Stomach (tissue), 4 donors: ENCODE measurements at regions not wholly inside any gene's neighbourhood (a gene's known extent, or its start where the extent isn't known, plus 50 kb on each side); places are given as distances from the start of the nearest gene placed in this dataset.

Source experiments
- POLR2A ChIP-seq, 4 donors: fragments of 450-650 bp; IDR thresholded peaks; one replicate each; pipeline ENCODE4 v1.6.1; 2016; ENCODE audit warnings: antibody characterized with exemption in 4 of 4, control low read depth in 2 of 4, mild to moderate bottlenecking in 1 of 4, moderate library complexity in 1 of 4
- TF ChIP-seq, protein P1 (sequence below), 7 experiments: fragments of 450-650 bp in 4 of 7; fragments of 200-600 bp in 3 of 7; sonication (generic) in 3 of 7; IDR thresholded peaks; one replicate each; pipeline ENCODE4 v1.5.1; 2016 to 2019; ENCODE audit warnings: antibody characterized with exemption in 7 of 7, control low read depth in 2 of 7, mild to moderate bottlenecking in 1 of 7

DNA sequence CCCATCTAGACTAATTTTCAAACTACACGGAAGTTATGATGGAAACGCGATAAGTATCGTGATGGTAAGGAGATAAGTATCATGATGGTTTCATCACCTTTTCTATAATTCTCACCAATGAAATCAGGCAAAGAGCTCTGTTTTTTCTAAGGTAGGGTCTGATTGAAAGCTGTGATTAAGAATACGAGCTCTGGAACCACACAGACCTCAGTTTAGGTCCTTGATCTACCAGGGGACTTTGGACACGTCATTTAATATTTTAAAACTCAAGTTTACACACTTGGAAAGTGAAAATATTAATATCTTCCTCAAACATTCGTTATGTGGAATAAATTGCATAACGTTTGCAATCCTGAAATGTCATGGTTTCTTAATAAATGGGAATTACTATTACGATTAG is 538.2 kb upstream of the CELF2 start:
- TF ChIP-seq POLR2A (IDR thresholded peaks at IDR 0.05), result no peak
- TF ChIP-seq, protein P1, sequence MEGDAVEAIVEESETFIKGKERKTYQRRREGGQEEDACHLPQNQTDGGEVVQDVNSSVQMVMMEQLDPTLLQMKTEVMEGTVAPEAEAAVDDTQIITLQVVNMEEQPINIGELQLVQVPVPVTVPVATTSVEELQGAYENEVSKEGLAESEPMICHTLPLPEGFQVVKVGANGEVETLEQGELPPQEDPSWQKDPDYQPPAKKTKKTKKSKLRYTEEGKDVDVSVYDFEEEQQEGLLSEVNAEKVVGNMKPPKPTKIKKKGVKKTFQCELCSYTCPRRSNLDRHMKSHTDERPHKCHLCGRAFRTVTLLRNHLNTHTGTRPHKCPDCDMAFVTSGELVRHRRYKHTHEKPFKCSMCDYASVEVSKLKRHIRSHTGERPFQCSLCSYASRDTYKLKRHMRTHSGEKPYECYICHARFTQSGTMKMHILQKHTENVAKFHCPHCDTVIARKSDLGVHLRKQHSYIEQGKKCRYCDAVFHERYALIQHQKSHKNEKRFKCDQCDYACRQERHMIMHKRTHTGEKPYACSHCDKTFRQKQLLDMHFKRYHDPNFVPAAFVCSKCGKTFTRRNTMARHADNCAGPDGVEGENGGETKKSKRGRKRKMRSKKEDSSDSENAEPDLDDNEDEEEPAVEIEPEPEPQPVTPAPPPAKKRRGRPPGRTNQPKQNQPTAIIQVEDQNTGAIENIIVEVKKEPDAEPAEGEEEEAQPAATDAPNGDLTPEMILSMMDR (IDR thresholded peaks at IDR 0.05), result no peak
